ENCODE measurements at regions not wholly inside any gene's neighbourhood (a gene's known extent, or its start where the extent isn't known, plus 50 kb on each side); places are given as distances from the start of the nearest gene placed in this dataset.

DNA sequence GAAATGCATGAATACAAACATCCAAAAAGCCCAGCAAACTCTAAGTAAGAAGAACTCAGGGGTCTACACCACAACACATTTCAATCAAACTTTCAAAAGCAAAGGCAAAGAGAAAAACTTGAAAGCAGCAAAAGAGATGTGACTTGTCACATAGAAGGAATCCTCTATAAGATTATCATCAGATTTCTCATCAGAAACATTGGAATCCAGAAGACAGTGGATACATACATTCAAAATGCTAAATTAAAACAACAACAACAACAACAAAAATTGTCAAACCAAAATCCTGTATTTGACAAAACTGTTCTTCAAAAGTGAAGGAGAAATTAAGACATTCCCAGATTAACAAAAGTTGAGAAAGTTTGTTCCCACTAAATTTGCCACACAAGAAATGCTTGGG is 362.7 kb downstream of the ZNF608 start:
- Histone ChIP-seq H3K27ac (ENCODE audit: control insufficient read depth, insufficient read depth, low read length) (no peak overlapping the region), H3K9me1 (ENCODE audit: control insufficient read depth, extremely low read depth, insufficient read depth, low read length) (no peaks in the 10 kb centered on the region), H2AFZ (ENCODE audit: control insufficient read depth, low read length) (no peak overlapping the region), H3K9me3 (ENCODE audit: control insufficient read depth, low read depth, low read length) (no peaks in the 10 kb centered on the region), H3K4me1 (ENCODE audit: control insufficient read depth, extremely low read depth, insufficient read depth, low read length) (no peaks in the 10 kb centered on the region), H4K20me1 (ENCODE audit: control insufficient read depth, extremely low read depth, insufficient read depth, low read length) (no peaks in the 10 kb centered on the region), H3K36me3 (ENCODE audit: control insufficient read depth in 2 of 2, extremely low read depth in 1 of 2, insufficient read depth in 2 of 2, low read length in 2 of 2) (no peaks in the 10 kb centered on the region), H3K79me2 (ENCODE audit: control insufficient read depth, insufficient read depth, low read length) (no peaks in the 10 kb centered on the region), H3K4me3 (ENCODE audit: control insufficient read depth in 2 of 3, extremely low read depth in 1 of 3, insufficient read depth in 2 of 3, low read depth in 1 of 3, low read length in 3 of 3) (no peak overlapping the region), H3K9ac (ENCODE audit: control insufficient read depth, extremely low read depth, insufficient read depth, low read length) (no peak overlapping the region), H3K4me2 (ENCODE audit: control insufficient read depth, extremely low read depth, insufficient read depth, low read depth, low read length) (no peak overlapping the region), H3K27me3 (ENCODE audit: control insufficient read depth, extremely low read depth, insufficient read depth, low read length) (no peaks in the 10 kb centered on the region)
- DNase-seq (ENCODE audit: low read depth, low spot score) (no peak), FAIRE-seq (no peak)
- dilution Hi-C loops (cut with MboI; ENCODE audit: extremely low pct_ligation_motif_present, low sequenced_read_pairs), result no loop called here
- TF ChIP-seq CTCF (optimal IDR thresholded peaks at IDR 0.05 in 1 of 3, IDR thresholded peaks at IDR 0.05 in 1 of 3, conservative IDR thresholded peaks at IDR 0.05 in 1 of 3; ENCODE audit: extremely low read depth in 1 of 3, insufficient read depth in 2 of 3, low read length in 3 of 3), result no peak
- TF ChIP-seq EZH2 (IDR thresholded peaks at IDR 0.05; ENCODE audit: low read length), result no peak

- Histone ChIP-seq H3K4me3 (ENCODE audit: control insufficient read depth in 2 of 3, extremely low read depth in 1 of 3, insufficient read depth in 2 of 3, low read depth in 1 of 3, low read length in 3 of 3) (no peak overlapping the region), H3K79me2 (ENCODE audit: control insufficient read depth, insufficient read depth, low read length) (no peaks in the 10 kb centered on the region), H3K9ac (ENCODE audit: control insufficient read depth, extremely low read depth, insufficient read depth, low read length) (no peak overlapping the region), H4K20me1 (ENCODE audit: control insufficient read depth, extremely low read depth, insufficient read depth, low read length) (no peaks in the 10 kb centered on the region), H3K4me1 (ENCODE audit: control insufficient read depth, extremely low read depth, insufficient read depth, low read length) (no peaks in the 10 kb centered on the region), H3K36me3 (ENCODE audit: control insufficient read depth in 2 of 2, extremely low read depth in 1 of 2, insufficient read depth in 2 of 2, low read length in 2 of 2) (no peaks in the 10 kb centered on the region), H3K27me3 (ENCODE audit: control insufficient read depth, extremely low read depth, insufficient read depth, low read length) (no peaks in the 10 kb centered on the region), H3K4me2 (ENCODE audit: control insufficient read depth, extremely low read depth, insufficient read depth, low read depth, low read length) (no peak overlapping the region), H3K9me3 (ENCODE audit: control insufficient read depth, low read depth, low read length) (no peaks in the 10 kb centered on the region), H2AFZ (ENCODE audit: control insufficient read depth, low read length) (no peak overlapping the region), H3K27ac (ENCODE audit: control insufficient read depth, insufficient read depth, low read length) (no peak overlapping the region), H3K9me1 (ENCODE audit: control insufficient read depth, extremely low read depth, insufficient read depth, low read length) (no peaks in the 10 kb centered on the region)
- FAIRE-seq (no peak), DNase-seq (ENCODE audit: low read depth, low spot score) (no peak)
- no peak for TF ChIP-seq CTCF (optimal IDR thresholded peaks at IDR 0.05 in 1 of 3, IDR thresholded peaks at IDR 0.05 in 1 of 3, conservative IDR thresholded peaks at IDR 0.05 in 1 of 3; ENCODE audit: extremely low read depth in 1 of 3, insufficient read depth in 2 of 3, low read length in 3 of 3)
- dilution Hi-C loops (cut with MboI; ENCODE audit: extremely low pct_ligation_motif_present, low sequenced_read_pairs), result no loop called here
These were observed 369.1 kb downstream of the ZNF608 start for GRCh38 chr5:124377386-124377785.

Measured in keratinocyte (primary cell).